MM.1S (cell line): ENCODE measurements at regions not wholly inside any gene's neighbourhood (a gene's known extent, or its start where the extent isn't known, plus 50 kb on each side); places are given as distances from the start of the nearest gene placed in this dataset.

ENCODE experiments used
- DNase-seq: peaks from one replicate; pipeline ENCODE4 v3.0.0-alpha.2; 2015
- H2AFZ ChIP-seq: fragments of 300-600 bp; sonication (generic); 2 replicates; pipeline ENCODE4 v1.6.0; 2016; ENCODE audit warnings: antibody characterized with exemption, low read length
- H3F3A ChIP-seq: fragments of 300-600 bp; sonication (generic); 2 replicates; pipeline ENCODE4 v1.6.1; 2016; ENCODE audit warnings: mild to moderate bottlenecking, antibody characterized with exemption, low read length, moderate library complexity, mixed read lengths; ENCODE audit not compliant: insufficient read depth
- H3K27ac ChIP-seq: fragments of 300-600 bp; sonication (generic); 2 replicates; pipeline ENCODE4 v1.5.1; 2016; ENCODE audit warnings: mild to moderate bottlenecking, low read length
- H3K27me3 ChIP-seq: fragments of 300-600 bp; sonication (generic); replicated peaks from 2 replicates; pipeline ENCODE4 v1.6.0; 2016; ENCODE audit warnings: low read length; ENCODE audit not compliant: insufficient read depth
- H3K36me3 ChIP-seq: fragments of 300-600 bp; sonication (generic); replicated peaks from 2 replicates; pipeline ENCODE4 v1.6.1; 2016; ENCODE audit warnings: mild to moderate bottlenecking, low read length, mixed read lengths; ENCODE audit not compliant: insufficient read depth
- H3K4me1 ChIP-seq: fragments of 300-600 bp; sonication (generic); 2 replicates; pipeline ENCODE4 v1.6.1; 2016; ENCODE audit warnings: low read length, mixed read lengths
- H3K4me2 ChIP-seq: fragments of 300-600 bp; sonication (generic); 2 replicates; pipeline ENCODE4 v1.6.0; 2016; ENCODE audit warnings: low read depth, low read length
- H3K4me3 ChIP-seq: fragments of 300-600 bp; sonication (generic); 2 replicates; pipeline ENCODE4 v1.5.1; 2016; ENCODE audit warnings: low read length, mixed read lengths
- H3K79me2 ChIP-seq: fragments of 300-600 bp; sonication (generic); 2 replicates; pipeline ENCODE4 v1.6.1; 2016; ENCODE audit warnings: mixed run types, low read length, mixed read lengths
- H3K9ac ChIP-seq: fragments of 300-600 bp; sonication (generic); 2 replicates; pipeline ENCODE4 v1.6.1; 2016; ENCODE audit warnings: low read length, mixed read lengths
- H3K9me2 ChIP-seq: fragments of 300-600 bp; sonication (generic); replicated peaks from 2 replicates; pipeline ENCODE4 v1.6.1; 2016; ENCODE audit warnings: mild to moderate bottlenecking, low read length, mixed read lengths; ENCODE audit not compliant: insufficient read depth
- H3K9me3 ChIP-seq: fragments of 300-600 bp; sonication (generic); replicated peaks from 2 replicates; pipeline ENCODE4 v1.6.1; 2016; ENCODE audit warnings: mild to moderate bottlenecking, low read length, mixed read lengths; ENCODE audit not compliant: insufficient read depth
- H4K20me1 ChIP-seq: fragments of 300-600 bp; sonication (generic); 2 replicates; pipeline ENCODE4 v1.6.1; 2016; ENCODE audit warnings: mild to moderate bottlenecking, low read length, moderate library complexity, mixed read lengths; ENCODE audit not compliant: insufficient read depth
- CTCF ChIP-seq: fragments of 300-600 bp; sonication (generic); IDR thresholded peaks from 2 replicates; pipeline ENCODE4 v1.5.1; 2016; ENCODE audit warnings: antibody characterized with exemption, low read length, mixed read lengths
- EZH2 ChIP-seq: fragments of 300-600 bp; sonication (generic); optimal IDR thresholded peaks from 2 replicates; pipeline ENCODE3; 2017; ENCODE audit warnings: low read depth, mild to moderate bottlenecking, antibody characterized with exemption, low read length, mixed read lengths
- EZH2phosphoT487 ChIP-seq: fragments of 300-600 bp; sonication (generic); IDR thresholded peaks from 2 replicates; pipeline ENCODE4 v1.6.1; 2018; ENCODE audit warnings: antibody characterized with exemption, low read length

GRCh38 chr3:46146548-46146947 lies 61.6 kb downstream of the CCR1 start:
- Histone ChIP-seq H3K9me3 (no peaks in the 10 kb centered on the region), H2AFZ (no peak overlapping the region), H3K27ac (no peak overlapping the region), H3K4me1 (no peaks in the 10 kb centered on the region), H3K4me2 (no peak overlapping the region), H3K9me2 (no peaks in the 10 kb centered on the region), H3K27me3 (no peaks in the 10 kb centered on the region), H3K36me3 (no peaks in the 10 kb centered on the region), H3K9ac (no peak overlapping the region), H3K79me2 (no peaks in the 10 kb centered on the region), H4K20me1 (no peaks in the 10 kb centered on the region), H3K4me3 (no peak overlapping the region), H3F3A (no peaks in the 10 kb centered on the region)
- TF ChIP-seq EZH2phosphoT487 (no peak), CTCF (no peak), EZH2 (no peak)
- no peak for DNase-seq

- no peaks in the 10 kb centered on the region for H3K36me3 ChIP-seq
- TF ChIP-seq CTCF: no peak
- no peak for TF ChIP-seq EZH2phosphoT487
- TF ChIP-seq EZH2: no peak
- no peaks in the 10 kb centered on the region for H3F3A ChIP-seq
- no peaks in the 10 kb centered on the region for H3K9me2 ChIP-seq
- no peaks in the 10 kb centered on the region for H3K79me2 ChIP-seq
- no peak overlapping the region for H3K27ac ChIP-seq
- no peaks in the 10 kb centered on the region for H3K9me3 ChIP-seq
- H3K4me2 ChIP-seq: no peak overlapping the region
- no peak for DNase-seq
- no peak overlapping the region for H3K9ac ChIP-seq
- H3K27me3 ChIP-seq: no peaks in the 10 kb centered on the region
- H2AFZ ChIP-seq: no peak overlapping the region
- no peaks in the 10 kb centered on the region for H4K20me1 ChIP-seq
- H3K4me1 ChIP-seq: no peaks in the 10 kb centered on the region
- H3K4me3 ChIP-seq: no peak overlapping the region
These were observed 62.1 kb downstream of the CCR1 start for GRCh38 chr3:46146021-46146420.

- H3K4me2 ChIP-seq: no peak overlapping the region
- H3F3A ChIP-seq: no peaks in the 10 kb centered on the region
- no peaks in the 10 kb centered on the region for H3K4me1 ChIP-seq
These were observed 63.0 kb downstream of the CCR1 start for GRCh38 chr3:46145147-46145546.

More at GRCh38 chr3:46145147-46145546, 63.0 kb downstream of the CCR1 start:
- no peak for DNase-seq
- H2AFZ ChIP-seq: no peak overlapping the region
- no peak overlapping the region for H3K27ac ChIP-seq
- H3K4me3 ChIP-seq: no peak overlapping the region
- no peaks in the 10 kb centered on the region for H3K79me2 ChIP-seq
- no peaks in the 10 kb centered on the region for H4K20me1 ChIP-seq
- H3K27me3 ChIP-seq: no peaks in the 10 kb centered on the region
- no peaks in the 10 kb centered on the region for H3K36me3 ChIP-seq
- TF ChIP-seq CTCF (no peak), EZH2phosphoT487 (no peak), EZH2 (no peak)
- no peaks in the 10 kb centered on the region for H3K9me3 ChIP-seq
- H3K9ac ChIP-seq: no peak overlapping the region
- no peaks in the 10 kb centered on the region for H3K9me2 ChIP-seq
